ENCODE measurements at regions not wholly inside any gene's neighbourhood (a gene's known extent, or its start where the extent isn't known, plus 50 kb on each side); places are given as distances from the start of the nearest gene placed in this dataset.

DNA sequence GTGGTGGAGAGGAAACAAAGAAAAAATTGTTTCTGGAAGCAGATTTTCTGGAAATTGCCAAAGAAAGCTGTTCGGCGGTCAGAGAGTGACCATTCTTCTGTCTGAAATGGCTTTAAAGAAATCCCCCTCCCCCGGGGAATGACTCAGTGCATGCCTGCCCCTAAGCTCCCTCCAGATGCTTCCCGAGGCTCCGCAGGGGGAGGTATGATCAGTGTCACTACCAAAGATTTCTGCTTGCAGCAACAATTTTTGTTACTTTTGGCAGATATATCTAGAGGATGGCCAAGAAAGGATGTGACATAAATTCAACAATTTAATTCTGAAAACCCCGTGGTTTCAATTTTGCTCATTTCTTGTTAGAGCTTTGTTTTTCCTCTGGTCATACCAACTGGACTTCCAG is 163.9 kb downstream of the JCAD start:
- TF ChIP-seq, protein P1, sequence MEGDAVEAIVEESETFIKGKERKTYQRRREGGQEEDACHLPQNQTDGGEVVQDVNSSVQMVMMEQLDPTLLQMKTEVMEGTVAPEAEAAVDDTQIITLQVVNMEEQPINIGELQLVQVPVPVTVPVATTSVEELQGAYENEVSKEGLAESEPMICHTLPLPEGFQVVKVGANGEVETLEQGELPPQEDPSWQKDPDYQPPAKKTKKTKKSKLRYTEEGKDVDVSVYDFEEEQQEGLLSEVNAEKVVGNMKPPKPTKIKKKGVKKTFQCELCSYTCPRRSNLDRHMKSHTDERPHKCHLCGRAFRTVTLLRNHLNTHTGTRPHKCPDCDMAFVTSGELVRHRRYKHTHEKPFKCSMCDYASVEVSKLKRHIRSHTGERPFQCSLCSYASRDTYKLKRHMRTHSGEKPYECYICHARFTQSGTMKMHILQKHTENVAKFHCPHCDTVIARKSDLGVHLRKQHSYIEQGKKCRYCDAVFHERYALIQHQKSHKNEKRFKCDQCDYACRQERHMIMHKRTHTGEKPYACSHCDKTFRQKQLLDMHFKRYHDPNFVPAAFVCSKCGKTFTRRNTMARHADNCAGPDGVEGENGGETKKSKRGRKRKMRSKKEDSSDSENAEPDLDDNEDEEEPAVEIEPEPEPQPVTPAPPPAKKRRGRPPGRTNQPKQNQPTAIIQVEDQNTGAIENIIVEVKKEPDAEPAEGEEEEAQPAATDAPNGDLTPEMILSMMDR (IDR thresholded peaks at IDR 0.05): no peak
- no peak for TF ChIP-seq POLR2A (IDR thresholded peaks at IDR 0.05)
